Activated naive CD8-positive, alpha-beta T cell (primary cell): ENCODE measurements at regions not wholly inside any gene's neighbourhood (a gene's known extent, or its start where the extent isn't known, plus 50 kb on each side); places are given as distances from the start of the nearest gene placed in this dataset.
A peak's percentile ranks its signal among the peaks of the same experiment; 100 is the strongest.
"Not testable (repeated sequence)": the region's sequence is repeated elsewhere in the genome, so short reads cannot be mapped to it uniquely, and the experiment has no call there.

Experiments used
- H3K27ac Mint-ChIP-seq: one replicate; pipeline ENCODE4 v1.8.0; 2021; ENCODE audit warnings: mixed read lengths
- H3K27me3 Mint-ChIP-seq: one replicate; pipeline ENCODE4 v1.8.0; 2021; ENCODE audit warnings: mixed read lengths
- H3K36me3 Mint-ChIP-seq: one replicate; pipeline ENCODE4 v1.8.0; 2021; ENCODE audit warnings: mixed read lengths
- H3K4me1 Mint-ChIP-seq: one replicate; pipeline ENCODE4 v1.8.0; 2021; ENCODE audit warnings: low read depth, mixed read lengths
- H3K4me3 Mint-ChIP-seq: one replicate; pipeline ENCODE4 v1.8.0; 2021; ENCODE audit warnings: mild to moderate bottlenecking, mixed read lengths
- H3K9me3 Mint-ChIP-seq: one replicate; pipeline ENCODE4 v1.8.0; 2021; ENCODE audit warnings: low read depth, mixed read lengths

DNA sequence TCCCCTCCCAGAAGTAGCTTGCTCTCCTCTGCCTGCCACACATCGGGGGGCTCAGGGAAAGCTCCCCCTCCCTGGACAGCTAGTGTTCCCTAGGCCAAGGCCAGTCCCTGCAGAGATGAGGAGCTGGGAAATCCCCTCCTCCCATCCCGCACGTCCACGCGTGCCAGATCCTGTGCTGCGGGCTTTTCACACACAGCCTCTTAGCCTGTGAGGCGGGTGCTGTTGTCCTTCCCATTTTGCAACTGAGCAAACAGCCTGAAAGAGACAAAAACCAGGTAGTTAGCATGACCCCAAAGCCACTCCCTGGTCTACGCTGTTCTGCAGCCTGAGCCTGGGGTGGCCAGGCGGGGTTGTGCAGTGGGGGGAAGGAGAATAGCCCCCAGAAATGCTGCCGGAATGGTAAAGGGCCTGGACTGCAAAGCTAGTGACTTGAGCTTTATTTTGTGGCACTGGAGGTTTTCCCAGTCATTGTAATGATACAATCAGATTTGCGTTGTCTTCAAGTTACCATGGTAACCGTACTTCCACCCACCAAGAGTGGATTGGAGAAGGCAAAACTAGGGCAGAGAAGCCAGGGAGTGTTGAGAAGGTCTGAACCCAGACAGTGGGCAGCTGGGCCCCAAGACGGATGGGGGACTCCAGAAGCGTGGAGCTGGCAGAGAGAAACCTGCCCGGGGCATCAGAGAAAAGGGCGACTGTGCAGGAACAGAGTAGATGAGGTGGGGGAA lies 98.6 kb upstream of the KCTD7 start:
- no peaks in the 10 kb centered on the region for H3K9me3 Mint-ChIP-seq
- H3K4me3 Mint-ChIP-seq: no peak overlapping the region
- no peaks in the 10 kb centered on the region for H3K4me1 Mint-ChIP-seq
- no peaks in the 10 kb centered on the region for H3K36me3 Mint-ChIP-seq
- H3K27me3 Mint-ChIP-seq: no peaks in the 10 kb centered on the region
- no peak overlapping the region for H3K27ac Mint-ChIP-seq

DNA sequence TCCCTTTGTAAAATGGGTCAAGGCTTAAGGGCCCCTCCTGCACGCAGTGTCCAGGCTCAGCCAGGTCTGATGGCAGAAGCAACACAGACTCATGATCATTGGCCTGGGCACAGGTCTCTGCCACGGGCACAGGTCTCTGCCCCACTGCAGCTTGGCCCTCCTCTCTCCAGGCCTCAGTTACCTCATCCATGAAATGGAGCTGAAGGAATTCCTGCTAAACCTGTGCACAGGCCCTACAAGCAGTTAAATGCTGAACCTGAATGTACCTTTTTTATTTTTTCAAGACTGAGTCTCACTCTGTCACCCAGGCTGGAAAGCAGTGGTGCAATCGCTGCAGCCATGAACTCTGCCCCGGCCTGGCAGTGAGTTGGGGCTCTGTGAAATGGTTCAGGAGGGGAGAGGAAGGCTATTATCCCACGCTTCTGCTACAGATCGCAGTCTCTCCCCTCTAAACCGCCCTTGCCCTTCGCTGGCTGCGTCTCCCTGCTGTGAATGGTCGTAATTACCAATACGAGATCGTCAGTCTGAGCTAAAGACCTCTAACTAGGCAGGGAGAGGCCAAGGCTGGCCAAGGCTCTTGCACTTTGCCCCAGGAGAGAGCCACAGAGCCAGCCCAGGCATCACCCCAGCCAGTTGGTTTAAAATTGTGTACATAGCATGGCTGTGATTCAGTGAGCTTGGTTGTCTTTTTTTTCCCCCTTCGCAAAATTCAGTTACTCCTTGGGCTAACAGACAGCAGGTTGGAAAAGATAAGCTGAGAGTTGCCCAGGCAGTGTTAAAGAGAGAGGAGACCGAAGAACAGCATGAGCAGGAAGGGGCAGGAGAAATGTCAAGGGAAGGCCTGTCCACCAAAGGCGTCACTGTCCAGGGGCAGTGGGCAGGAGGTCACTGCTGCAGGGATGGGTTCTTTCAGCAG lies 93.0 kb upstream of the KCTD7 start:
- Mint-ChIP-seq H3K4me3 (no peak overlapping the region), H3K27ac (no peak overlapping the region), H3K36me3 (no peaks in the 10 kb centered on the region), H3K27me3 (no peaks in the 10 kb centered on the region), H3K4me1 (no peaks in the 10 kb centered on the region), H3K9me3 (no peaks in the 10 kb centered on the region)

DNA sequence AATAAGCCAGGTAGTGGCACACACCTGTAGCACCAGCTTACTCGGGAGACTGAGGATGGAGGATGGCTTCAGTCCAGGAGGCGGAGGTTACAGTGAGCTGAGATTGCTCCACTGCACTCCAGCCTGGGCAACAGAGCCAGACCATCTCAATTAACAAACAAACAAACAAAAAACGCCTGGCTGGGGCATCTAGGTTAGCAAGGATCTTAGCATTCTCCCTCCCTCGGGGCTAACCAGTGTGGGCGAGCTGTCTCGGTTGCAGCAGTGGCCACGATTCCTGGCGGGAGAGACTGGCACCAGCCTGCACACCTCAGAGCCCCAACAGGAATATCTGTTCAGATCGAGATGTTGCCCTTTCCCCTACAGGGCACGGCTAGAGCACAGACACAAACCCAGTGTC lies 91.3 kb upstream of the KCTD7 start:
- H3K27ac Mint-ChIP-seq: no peak overlapping the region
- H3K9me3 Mint-ChIP-seq: no peaks in the 10 kb centered on the region

DNA sequence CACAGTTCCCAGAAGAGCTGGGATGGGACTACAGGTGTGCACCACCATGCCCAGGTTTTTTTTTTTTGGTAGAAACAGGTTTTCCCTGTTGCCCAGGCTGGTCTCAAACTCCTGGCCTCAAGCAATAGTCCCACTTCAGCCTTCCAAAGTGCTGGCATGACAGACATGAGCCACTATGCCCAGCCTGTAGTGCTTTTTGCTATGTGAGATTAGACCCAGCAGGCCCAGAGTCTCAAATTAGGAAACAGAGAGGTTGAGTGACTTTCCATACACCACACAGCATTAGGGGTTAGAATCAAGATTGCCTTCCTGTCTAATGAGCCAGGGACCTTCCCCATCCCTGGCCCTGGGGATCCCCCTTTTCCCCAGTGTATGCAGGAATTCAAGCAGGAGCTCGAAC lies 90.8 kb upstream of the KCTD7 start:
- H3K27me3 Mint-ChIP-seq: no peaks in the 10 kb centered on the region
- H3K9me3 Mint-ChIP-seq: no peaks in the 10 kb centered on the region
- H3K27ac Mint-ChIP-seq: no peak overlapping the region
- H3K4me1 Mint-ChIP-seq: no peaks in the 10 kb centered on the region
- H3K36me3 Mint-ChIP-seq: no peaks in the 10 kb centered on the region
- no peak overlapping the region for H3K4me3 Mint-ChIP-seq

More for the DNA sequence above, 91.3 kb upstream of the KCTD7 start:
- Mint-ChIP-seq H3K4me1 (no peaks in the 10 kb centered on the region), H3K36me3 (no peaks in the 10 kb centered on the region), H3K4me3 (no peak overlapping the region), H3K27me3 (no peaks in the 10 kb centered on the region)

DNA sequence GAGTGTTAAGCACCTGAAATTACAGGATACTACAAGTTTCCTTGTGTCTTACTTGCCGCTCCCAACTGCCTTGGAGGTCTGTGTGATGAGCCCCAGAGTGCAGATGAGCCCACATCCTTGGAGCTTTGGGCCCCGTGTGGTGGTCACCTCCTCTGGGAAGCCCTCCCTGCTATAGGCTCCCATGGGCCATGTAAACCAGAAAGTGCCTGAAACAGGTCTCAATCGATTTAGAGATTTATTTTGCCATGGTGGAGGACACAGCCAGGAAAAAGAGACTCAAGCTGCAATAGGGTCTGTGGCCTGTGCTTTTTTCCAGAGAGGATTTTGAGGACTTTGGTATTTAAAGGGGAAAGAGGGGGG lies 89.4 kb upstream of the KCTD7 start:
- no peaks in the 10 kb centered on the region for H3K4me1 Mint-ChIP-seq
- H3K27ac Mint-ChIP-seq: peak overlapping the region; percentile 22
- H3K4me3 Mint-ChIP-seq: no peak overlapping the region
- H3K36me3 Mint-ChIP-seq: no peaks in the 10 kb centered on the region
- H3K27me3 Mint-ChIP-seq: no peaks in the 10 kb centered on the region
- H3K9me3 Mint-ChIP-seq: no peaks in the 10 kb centered on the region

DNA sequence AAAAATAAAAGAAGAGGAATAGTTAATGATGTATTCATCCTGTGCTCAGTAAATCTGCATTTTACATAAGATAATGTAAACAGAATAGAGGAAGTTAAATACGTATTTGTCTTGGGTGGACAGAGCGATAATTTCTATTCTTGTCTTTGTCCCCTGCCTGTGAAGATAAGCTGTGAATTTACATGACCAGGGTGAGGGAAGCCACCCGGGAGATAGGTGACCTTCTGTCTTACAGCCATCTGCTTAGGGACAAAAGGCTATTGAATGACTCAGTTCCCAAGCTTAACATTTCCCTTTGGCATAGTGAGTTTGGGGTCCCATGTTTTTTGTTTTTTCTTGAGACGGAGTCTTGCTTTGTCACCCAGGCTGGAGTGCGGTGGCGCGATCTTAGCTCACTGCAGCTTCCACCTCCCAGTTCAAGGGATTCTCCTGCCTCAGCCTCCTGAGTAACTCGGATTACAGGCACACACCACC lies 88.7 kb upstream of the KCTD7 start:
- H3K27me3 Mint-ChIP-seq: no peaks in the 10 kb centered on the region
- no peak overlapping the region for H3K4me3 Mint-ChIP-seq
- H3K4me1 Mint-ChIP-seq: no peaks in the 10 kb centered on the region
- H3K36me3 Mint-ChIP-seq: no peaks in the 10 kb centered on the region
- no peak overlapping the region for H3K27ac Mint-ChIP-seq
- no peaks in the 10 kb centered on the region for H3K9me3 Mint-ChIP-seq

DNA sequence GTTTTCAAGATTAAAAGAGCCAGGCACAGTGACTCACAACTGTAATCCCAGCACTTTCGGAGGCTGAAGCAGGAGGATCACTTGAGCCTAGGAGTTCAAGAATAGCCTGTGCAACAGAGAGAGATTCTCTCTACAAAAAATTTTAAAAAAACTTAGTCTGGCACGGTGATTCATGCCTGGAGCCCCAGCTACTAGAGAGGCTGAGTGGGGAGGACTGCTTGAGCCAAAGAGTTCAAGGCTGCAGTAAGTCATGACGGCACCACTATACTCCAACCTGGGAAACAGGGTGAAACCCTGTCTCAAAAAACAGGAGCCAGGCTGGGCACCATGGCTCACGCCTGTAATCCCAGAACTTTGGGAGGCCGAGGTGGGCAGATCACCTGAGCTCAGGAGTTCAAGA lies 86.6 kb upstream of the KCTD7 start:
- H3K4me3 Mint-ChIP-seq: no peak overlapping the region
- no peaks in the 10 kb centered on the region for H3K36me3 Mint-ChIP-seq
- H3K27ac Mint-ChIP-seq: no peak overlapping the region
- H3K4me1 Mint-ChIP-seq: no peaks in the 10 kb centered on the region
- no peaks in the 10 kb centered on the region for H3K27me3 Mint-ChIP-seq
- H3K9me3 Mint-ChIP-seq: no peaks in the 10 kb centered on the region

DNA sequence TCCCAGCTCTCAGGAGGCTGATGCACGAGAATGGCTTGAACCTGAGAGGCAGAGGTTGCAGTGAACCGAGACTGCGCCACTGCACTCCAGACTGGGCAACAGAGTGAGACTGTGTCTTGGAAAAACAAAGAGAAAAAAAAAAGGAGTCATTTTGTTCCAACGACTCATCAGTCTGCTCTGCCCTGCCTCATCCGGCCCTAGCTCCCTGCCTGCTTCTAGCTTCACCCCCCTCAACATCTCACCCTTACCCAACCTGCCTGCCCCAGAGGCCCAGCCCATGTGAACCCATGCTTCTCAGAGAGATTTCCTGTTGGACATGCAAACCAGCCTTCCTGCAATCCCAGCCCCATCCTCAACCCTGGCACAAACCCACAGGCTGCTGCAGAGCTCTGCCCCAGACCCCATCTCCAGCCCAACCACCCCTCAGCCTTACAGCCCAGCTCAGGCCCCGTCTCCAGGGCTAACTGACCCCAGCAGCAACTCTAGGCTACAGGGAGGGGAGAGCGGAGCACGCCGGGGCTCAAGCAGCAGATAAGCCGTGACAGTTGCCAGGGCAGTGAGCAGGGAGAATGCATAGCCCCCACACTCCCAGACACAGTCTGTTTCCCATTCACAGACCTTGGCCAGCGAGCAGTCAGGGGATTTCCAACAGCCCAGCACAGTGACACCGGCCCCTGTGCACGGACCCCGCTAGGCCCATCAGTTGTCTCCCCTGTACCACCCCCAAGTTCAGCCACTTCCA lies 86.0 kb upstream of the KCTD7 start:
- no peaks in the 10 kb centered on the region for H3K4me1 Mint-ChIP-seq
- H3K27ac Mint-ChIP-seq: no peak overlapping the region
- H3K36me3 Mint-ChIP-seq: no peaks in the 10 kb centered on the region
- H3K27me3 Mint-ChIP-seq: no peaks in the 10 kb centered on the region
- no peak overlapping the region for H3K4me3 Mint-ChIP-seq
- no peaks in the 10 kb centered on the region for H3K9me3 Mint-ChIP-seq

DNA sequence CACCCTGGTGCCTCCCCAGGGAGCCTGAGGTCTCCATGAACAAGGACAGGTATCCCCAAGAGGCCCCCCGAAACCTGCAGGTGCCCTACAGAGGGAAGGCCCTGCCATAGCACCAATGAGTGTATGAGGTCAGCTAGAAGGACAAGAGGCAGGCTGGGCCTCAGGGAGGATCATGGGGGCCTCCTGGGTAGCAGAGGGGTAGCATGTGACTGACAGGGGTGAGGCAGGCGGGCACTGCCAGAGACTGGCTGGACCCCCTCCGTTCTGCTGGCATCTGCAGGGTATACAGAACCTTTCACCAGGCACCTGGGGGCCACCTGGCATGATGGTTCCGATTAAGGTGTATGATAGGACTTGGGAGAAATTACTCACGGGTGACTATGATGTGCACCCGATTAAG lies 79.2 kb upstream of the KCTD7 start:
- Mint-ChIP-seq H3K4me1 (no peaks in the 10 kb centered on the region), H3K36me3 (no peaks in the 10 kb centered on the region), H3K9me3 (no peaks in the 10 kb centered on the region), H3K27ac (no peak overlapping the region), H3K27me3 (no peaks in the 10 kb centered on the region), H3K4me3 (no peak overlapping the region)

DNA sequence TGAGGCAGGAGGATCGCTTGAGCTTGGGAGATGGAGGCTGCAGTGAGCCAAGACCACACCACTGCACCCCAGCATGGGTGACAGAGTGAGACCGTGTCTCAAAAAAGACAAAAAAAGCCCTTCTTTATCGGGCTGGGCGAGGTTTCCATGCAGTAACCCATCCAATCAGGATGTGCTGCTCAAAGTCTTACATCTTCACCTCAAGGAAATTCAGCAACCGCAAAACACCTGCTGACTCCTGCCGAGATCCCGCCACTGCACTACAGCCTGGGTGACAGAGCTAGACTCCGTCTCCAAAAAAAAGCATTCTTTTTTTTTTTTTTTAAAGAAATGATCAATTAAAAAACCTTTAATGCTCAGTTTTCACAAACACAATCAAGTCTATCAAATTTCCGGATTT lies 75.7 kb upstream of the KCTD7 start:
- H3K27ac Mint-ChIP-seq: no peak overlapping the region
- H3K27me3 Mint-ChIP-seq: no peaks in the 10 kb centered on the region
- H3K9me3 Mint-ChIP-seq: no peaks in the 10 kb centered on the region
- no peaks in the 10 kb centered on the region for H3K36me3 Mint-ChIP-seq
- no peak overlapping the region for H3K4me3 Mint-ChIP-seq
- peaks cover 2% of the 10 kb centered on the region for H3K4me1 Mint-ChIP-seq

DNA sequence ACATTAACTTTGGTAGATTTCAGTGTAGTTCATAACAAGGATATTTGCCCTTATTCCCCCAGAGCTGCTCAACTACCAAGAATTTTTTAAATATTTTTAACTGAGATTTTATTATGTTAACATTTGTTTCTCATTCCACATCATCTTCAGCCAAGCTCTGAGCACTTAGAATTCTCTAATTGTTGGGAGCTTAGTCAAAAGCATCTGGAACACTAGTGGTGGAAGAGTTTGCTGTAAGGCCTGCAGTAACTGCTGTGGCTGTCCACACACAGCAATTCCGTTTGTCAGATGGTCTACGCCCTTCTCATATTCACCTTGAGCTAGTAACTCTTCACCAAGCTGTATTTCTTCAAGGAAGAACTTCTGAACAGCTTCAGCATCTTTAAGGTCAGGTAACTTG lies 75.0 kb upstream of the KCTD7 start:
- not testable (repeated sequence) for H3K4me1 Mint-ChIP-seq, H3K27ac Mint-ChIP-seq, H3K27me3 Mint-ChIP-seq, H3K9me3 Mint-ChIP-seq, H3K36me3 Mint-ChIP-seq, H3K4me3 Mint-ChIP-seq

DNA sequence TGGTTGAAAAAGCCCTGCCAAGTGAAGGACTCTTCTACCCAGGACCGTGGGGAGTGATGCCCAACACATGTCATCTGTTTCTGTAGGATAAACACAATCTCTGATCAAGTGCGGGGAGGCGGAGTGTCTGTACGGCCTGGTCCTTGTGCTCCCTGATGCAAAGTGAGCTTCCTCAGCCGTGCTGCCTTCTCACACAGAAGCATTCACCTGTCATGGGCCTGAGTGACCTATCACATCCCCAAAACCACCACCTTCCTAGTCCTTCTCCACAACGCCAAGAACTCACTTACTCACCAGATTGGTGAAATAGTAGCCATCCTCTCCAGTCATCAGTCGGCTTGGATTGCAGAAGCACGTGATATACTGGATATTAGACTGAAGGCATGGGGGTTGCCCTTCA lies 74.4 kb upstream of the KCTD7 start:
- H3K36me3 Mint-ChIP-seq, H3K4me3 Mint-ChIP-seq, H3K4me1 Mint-ChIP-seq, H3K27me3 Mint-ChIP-seq, H3K27ac Mint-ChIP-seq, H3K9me3 Mint-ChIP-seq: not testable (repeated sequence)

DNA sequence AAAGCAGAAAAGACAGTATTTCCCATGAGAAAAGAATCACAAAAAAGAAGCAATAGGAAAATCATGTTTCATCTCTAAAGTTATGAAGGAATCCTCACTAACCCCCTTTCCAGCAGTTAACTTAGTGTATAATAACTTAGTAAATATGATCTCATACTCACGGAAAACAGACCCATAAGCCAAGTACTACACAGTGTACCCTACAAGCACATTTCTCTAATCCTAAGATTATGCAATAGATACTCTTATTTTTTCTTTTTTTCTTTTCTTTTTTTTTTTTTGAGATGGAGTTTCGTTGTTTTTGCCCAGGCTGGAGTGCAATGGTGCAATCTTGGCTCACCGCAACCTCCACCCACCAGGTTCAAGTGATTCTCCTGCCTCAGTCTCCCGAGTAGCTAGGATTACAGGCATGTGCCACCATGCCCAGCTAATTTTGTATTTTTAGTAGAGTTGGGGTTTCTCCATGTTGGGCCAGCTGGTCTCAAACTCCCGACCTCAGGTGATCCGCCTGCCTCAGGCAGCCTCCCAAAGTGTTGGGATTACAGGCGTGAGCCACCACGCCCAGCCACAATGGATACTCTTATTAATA lies 73.7 kb upstream of the KCTD7 start:
- H3K9me3 Mint-ChIP-seq, H3K27me3 Mint-ChIP-seq, H3K4me1 Mint-ChIP-seq, H3K4me3 Mint-ChIP-seq, H3K27ac Mint-ChIP-seq, H3K36me3 Mint-ChIP-seq: not testable (repeated sequence)

DNA sequence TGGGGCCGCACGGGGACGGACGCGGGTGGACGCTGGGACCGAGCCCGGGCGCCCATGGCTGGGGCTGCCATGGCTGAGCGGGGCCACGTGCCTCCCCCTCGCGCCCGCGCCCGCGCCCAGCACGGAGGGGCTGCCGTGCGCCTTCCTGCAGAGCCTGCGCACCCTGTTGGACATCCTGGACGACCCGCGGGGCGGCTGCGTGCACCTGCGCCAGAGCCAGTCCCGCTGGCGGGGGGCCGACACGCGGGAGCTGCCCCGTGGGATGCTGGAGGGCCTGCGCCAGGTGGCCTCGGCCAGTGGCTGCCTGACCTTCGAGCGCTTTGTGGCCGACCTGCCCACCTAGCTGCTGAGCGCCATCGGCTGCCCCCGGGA lies 72.5 kb upstream of the KCTD7 start:
- Mint-ChIP-seq H3K36me3 (no peaks in the 10 kb centered on the region), H3K4me3 (no peak overlapping the region)

More for the DNA sequence above, 72.5 kb upstream of the KCTD7 start:
- no peaks in the 10 kb centered on the region for H3K27me3 Mint-ChIP-seq
- H3K9me3 Mint-ChIP-seq: no peaks in the 10 kb centered on the region
- peaks cover 2% of the 10 kb centered on the region for H3K4me1 Mint-ChIP-seq
- H3K27ac Mint-ChIP-seq: no peak overlapping the region
